ENCODE measurements at regions not wholly inside any gene's neighbourhood (a gene's known extent, or its start where the extent isn't known, plus 50 kb on each side); places are given as distances from the start of the nearest gene placed in this dataset.

DNA sequence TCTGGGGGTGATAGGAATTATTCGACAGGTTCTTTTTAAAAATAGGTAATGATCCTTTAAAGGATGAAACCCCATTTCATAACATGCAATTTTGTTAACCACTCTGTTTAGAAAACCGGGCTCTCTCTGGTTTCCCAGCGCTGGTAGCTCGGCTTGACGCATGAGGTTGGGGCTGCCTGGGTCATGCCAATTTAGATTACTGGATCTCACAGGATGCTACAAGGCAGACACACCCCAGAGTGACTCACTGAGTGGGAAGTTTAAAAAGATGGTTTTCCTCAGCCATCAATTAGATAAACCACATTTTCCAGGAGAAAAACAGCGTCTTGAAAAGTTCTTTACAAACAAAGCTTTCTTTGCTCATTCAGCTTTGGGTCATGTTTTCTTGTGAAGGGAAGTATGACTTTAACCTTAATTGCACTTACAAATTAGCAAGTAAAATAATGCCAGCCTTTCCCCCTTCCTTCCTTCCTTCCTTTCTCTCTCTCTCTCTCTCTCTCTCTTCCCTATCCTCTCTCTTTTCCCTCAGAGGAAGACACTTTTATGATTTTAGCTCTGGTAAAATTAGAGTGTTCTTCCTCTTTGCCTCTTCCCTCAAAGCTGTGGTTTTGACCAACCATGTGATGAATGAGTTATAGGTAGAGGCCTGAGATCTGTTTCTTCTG, 99.8 kb downstream of the EPDR1 start:
- no peak overlapping the region for H3K9ac ChIP-seq (ENCODE audit: low read length)
- H4K20me1 ChIP-seq (ENCODE audit: insufficient read depth), result no peaks in the 10 kb centered on the region
- no peak overlapping the region for H3K4me2 ChIP-seq (ENCODE audit: low read length)
- H3K27ac ChIP-seq (ENCODE audit: low read length), result no peak overlapping the region
- H3K4me3 ChIP-seq (ENCODE audit: low read length), result no peak overlapping the region
- H3K9me3 ChIP-seq (ENCODE audit: low read length), result no peaks in the 10 kb centered on the region
- H3K27me3 ChIP-seq (ENCODE audit: insufficient read depth, low read depth, low read length), result no peaks in the 10 kb centered on the region
- no peaks in the 10 kb centered on the region for H3K79me2 ChIP-seq (replicated peaks; ENCODE audit: insufficient read depth, low read length)
- no peaks in the 10 kb centered on the region for H3K36me3 ChIP-seq (ENCODE audit: insufficient read depth, low read length)
- no peaks in the 10 kb centered on the region for H3F3A ChIP-seq (ENCODE audit: insufficient read depth, low read length, poor library complexity, severe bottlenecking)
- TF ChIP-seq POLR2AphosphoS5 (IDR thresholded peaks at IDR 0.05) (no peak), EP300 (conservative IDR thresholded peaks at IDR 0.05; ENCODE audit: poor library complexity, severe bottlenecking) (no peak), EZH2 (IDR thresholded peaks at IDR 0.05; ENCODE audit: borderline replicate concordance, insufficient read depth, low read length, poor library complexity, severe bottlenecking) (no peak), RAD21 (conservative IDR thresholded peaks at IDR 0.05) (no peak), MXI1 (conservative IDR thresholded peaks at IDR 0.05; ENCODE audit: poor library complexity, severe bottlenecking) (no peak), SMC3 (conservative IDR thresholded peaks at IDR 0.05; ENCODE audit: poor library complexity) (no peak), TAF1 (IDR thresholded peaks at IDR 0.05; ENCODE audit: low read depth) (no peak)
- TF ChIP-seq, protein P1, sequence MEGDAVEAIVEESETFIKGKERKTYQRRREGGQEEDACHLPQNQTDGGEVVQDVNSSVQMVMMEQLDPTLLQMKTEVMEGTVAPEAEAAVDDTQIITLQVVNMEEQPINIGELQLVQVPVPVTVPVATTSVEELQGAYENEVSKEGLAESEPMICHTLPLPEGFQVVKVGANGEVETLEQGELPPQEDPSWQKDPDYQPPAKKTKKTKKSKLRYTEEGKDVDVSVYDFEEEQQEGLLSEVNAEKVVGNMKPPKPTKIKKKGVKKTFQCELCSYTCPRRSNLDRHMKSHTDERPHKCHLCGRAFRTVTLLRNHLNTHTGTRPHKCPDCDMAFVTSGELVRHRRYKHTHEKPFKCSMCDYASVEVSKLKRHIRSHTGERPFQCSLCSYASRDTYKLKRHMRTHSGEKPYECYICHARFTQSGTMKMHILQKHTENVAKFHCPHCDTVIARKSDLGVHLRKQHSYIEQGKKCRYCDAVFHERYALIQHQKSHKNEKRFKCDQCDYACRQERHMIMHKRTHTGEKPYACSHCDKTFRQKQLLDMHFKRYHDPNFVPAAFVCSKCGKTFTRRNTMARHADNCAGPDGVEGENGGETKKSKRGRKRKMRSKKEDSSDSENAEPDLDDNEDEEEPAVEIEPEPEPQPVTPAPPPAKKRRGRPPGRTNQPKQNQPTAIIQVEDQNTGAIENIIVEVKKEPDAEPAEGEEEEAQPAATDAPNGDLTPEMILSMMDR (IDR thresholded peaks at IDR 0.05; ENCODE audit: poor library complexity, severe bottlenecking), result no peak
- TF ChIP-seq, protein P2, sequence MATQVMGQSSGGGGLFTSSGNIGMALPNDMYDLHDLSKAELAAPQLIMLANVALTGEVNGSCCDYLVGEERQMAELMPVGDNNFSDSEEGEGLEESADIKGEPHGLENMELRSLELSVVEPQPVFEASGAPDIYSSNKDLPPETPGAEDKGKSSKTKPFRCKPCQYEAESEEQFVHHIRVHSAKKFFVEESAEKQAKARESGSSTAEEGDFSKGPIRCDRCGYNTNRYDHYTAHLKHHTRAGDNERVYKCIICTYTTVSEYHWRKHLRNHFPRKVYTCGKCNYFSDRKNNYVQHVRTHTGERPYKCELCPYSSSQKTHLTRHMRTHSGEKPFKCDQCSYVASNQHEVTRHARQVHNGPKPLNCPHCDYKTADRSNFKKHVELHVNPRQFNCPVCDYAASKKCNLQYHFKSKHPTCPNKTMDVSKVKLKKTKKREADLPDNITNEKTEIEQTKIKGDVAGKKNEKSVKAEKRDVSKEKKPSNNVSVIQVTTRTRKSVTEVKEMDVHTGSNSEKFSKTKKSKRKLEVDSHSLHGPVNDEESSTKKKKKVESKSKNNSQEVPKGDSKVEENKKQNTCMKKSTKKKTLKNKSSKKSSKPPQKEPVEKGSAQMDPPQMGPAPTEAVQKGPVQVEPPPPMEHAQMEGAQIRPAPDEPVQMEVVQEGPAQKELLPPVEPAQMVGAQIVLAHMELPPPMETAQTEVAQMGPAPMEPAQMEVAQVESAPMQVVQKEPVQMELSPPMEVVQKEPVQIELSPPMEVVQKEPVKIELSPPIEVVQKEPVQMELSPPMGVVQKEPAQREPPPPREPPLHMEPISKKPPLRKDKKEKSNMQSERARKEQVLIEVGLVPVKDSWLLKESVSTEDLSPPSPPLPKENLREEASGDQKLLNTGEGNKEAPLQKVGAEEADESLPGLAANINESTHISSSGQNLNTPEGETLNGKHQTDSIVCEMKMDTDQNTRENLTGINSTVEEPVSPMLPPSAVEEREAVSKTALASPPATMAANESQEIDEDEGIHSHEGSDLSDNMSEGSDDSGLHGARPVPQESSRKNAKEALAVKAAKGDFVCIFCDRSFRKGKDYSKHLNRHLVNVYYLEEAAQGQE (IDR thresholded peaks at IDR 0.05; ENCODE audit: borderline replicate concordance), result no peak
- no peak overlapping the region for H2AFZ ChIP-seq (ENCODE audit: low read depth, low read length)
- no peaks in the 10 kb centered on the region for H3K9me2 ChIP-seq (ENCODE audit: insufficient read depth, low read length)

DNA sequence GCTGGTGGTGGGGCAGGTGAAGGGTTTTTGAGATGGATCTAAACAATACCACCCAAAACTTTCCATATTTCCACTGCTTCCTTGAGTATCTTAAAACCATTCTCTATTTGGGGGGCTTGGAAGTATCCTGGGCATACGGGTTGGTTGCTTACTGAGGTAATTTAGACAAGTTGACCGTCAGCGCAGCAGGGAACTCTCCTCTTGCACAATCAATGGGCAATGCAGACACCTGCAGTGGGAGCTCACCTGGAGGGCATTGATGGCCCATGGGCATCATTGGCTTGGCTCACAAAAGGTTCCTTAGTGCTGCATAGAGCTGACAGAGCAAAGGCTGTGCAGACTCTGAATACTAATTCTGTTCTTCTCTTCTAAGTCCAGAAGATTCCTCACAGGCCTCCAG, 101.5 kb downstream of the EPDR1 start:
- Histone ChIP-seq H3K36me3 (ENCODE audit: insufficient read depth, low read length) (no peaks in the 10 kb centered on the region), H3K27ac (ENCODE audit: low read length) (no peak overlapping the region), H3K4me3 (ENCODE audit: low read length) (no peak overlapping the region), H3K27me3 (ENCODE audit: insufficient read depth, low read depth, low read length) (no peaks in the 10 kb centered on the region), H3K79me2 (replicated peaks; ENCODE audit: insufficient read depth, low read length) (no peaks in the 10 kb centered on the region), H3K9ac (ENCODE audit: low read length) (no peak overlapping the region), H3K4me2 (ENCODE audit: low read length) (no peak overlapping the region), H4K20me1 (ENCODE audit: insufficient read depth) (no peaks in the 10 kb centered on the region), H2AFZ (ENCODE audit: low read depth, low read length) (no peak overlapping the region), H3K9me3 (ENCODE audit: low read length) (no peaks in the 10 kb centered on the region), H3F3A (ENCODE audit: insufficient read depth, low read length, poor library complexity, severe bottlenecking) (no peaks in the 10 kb centered on the region), H3K9me2 (ENCODE audit: insufficient read depth, low read length) (no peaks in the 10 kb centered on the region)
- TF ChIP-seq RAD21 (conservative IDR thresholded peaks at IDR 0.05), result no peak
- TF ChIP-seq, protein P2 (IDR thresholded peaks at IDR 0.05; ENCODE audit: borderline replicate concordance), result no peak
- no peak for TF ChIP-seq EP300 (conservative IDR thresholded peaks at IDR 0.05; ENCODE audit: poor library complexity, severe bottlenecking)
- no peak for TF ChIP-seq MXI1 (conservative IDR thresholded peaks at IDR 0.05; ENCODE audit: poor library complexity, severe bottlenecking)

Data from neural cell (in vitro differentiated cells).